IMR-90 (cell line): ENCODE measurements at regions not wholly inside any gene's neighbourhood (a gene's known extent, or its start where the extent isn't known, plus 50 kb on each side); places are given as distances from the start of the nearest gene placed in this dataset.

Source experiments
- ATAC-seq: fragments of 200-7000 bp; cut with Tn5 transposase; 2 replicates; pipeline ENCODE4 v1.9.1; 2020; ENCODE audit warnings: low read depth, mild to moderate bottlenecking, moderate library complexity
- BruUV-seq: library from RNA; stranded (reverse); fragments of 400-500 nt; replicated peaks from 2 replicates; lab custom pipeline; 2021; lab: Mats Ljungman, UMichigan
- CTCF ChIA-PET: fragments of 300-600 bp; formaldehyde crosslinking; extraction: SDS; loops from one replicate; lab custom pipeline; 2021; ENCODE audit warnings: antibody characterized with exemption; lab: Yijun Ruan, JAX
- POLR2A ChIA-PET: fragments of 300-600 bp; sonication (Branson Sonifier 250); formaldehyde crosslinking; loops from one replicate; lab custom pipeline; 2022; ENCODE audit warnings: antibody characterized with exemption; ENCODE audit not compliant: unreplicated experiment; lab: Charles Lee
- DNase-seq: peaks from one replicate; pipeline ENCODE4 v3.0.0; 2013
- H2AFZ ChIP-seq: replicated peaks from 2 replicates; pipeline ENCODE3; 2013; ENCODE audit warnings: low read length, mild to moderate bottlenecking; ENCODE audit not compliant: poor library complexity
- H2AK5ac ChIP-seq: 2 replicates; pipeline ENCODE4 v1.6.1; 2013; ENCODE audit warnings: low read depth, low read length, inconsistent platforms
- H2AK9ac ChIP-seq: replicated peaks from 2 replicates; pipeline ENCODE3; 2013; ENCODE audit warnings: mild to moderate bottlenecking, low read depth, low read length, moderate library complexity; ENCODE audit not compliant: poor library complexity
- H2BK120ac ChIP-seq: 2 replicates; pipeline ENCODE4 v1.6.1; 2013; ENCODE audit warnings: low read depth, low read length, inconsistent platforms
- H2BK15ac ChIP-seq: 3 replicates; pipeline ENCODE4 v1.6.1; 2013; ENCODE audit warnings: low read depth, low read length, inconsistent platforms
- H2BK20ac ChIP-seq: 2 replicates; pipeline ENCODE4 v1.6.1; 2013; ENCODE audit warnings: low read depth, mild to moderate bottlenecking, inconsistent platforms, low read length, moderate library complexity
- H2BK5ac ChIP-seq: 2 replicates; pipeline ENCODE4 v1.6.1; 2013; ENCODE audit warnings: mild to moderate bottlenecking, low read depth, low read length, inconsistent platforms; ENCODE audit not compliant: poor library complexity, severe bottlenecking
- H3K14ac ChIP-seq: replicated peaks from 2 replicates; pipeline ENCODE4 v1.6.1; 2013; ENCODE audit warnings: low read depth, low read length, inconsistent platforms
- H3K18ac ChIP-seq: 2 replicates; pipeline ENCODE4 v1.6.1; 2013; ENCODE audit warnings: low read depth, low read length, control low read depth
- H3K23ac ChIP-seq: 2 replicates; pipeline ENCODE4 v1.6.1; 2013; ENCODE audit warnings: low read depth, low read length, inconsistent platforms
- H3K27ac ChIP-seq: 2 replicates; pipeline ENCODE4 v1.5.1; 2013; ENCODE audit warnings: mild to moderate bottlenecking, control low read depth, low read length; ENCODE audit not compliant: insufficient read depth
- H3K27me3 ChIP-seq: 2 replicates; pipeline ENCODE4 v1.6.1; 2013; ENCODE audit warnings: low read length; ENCODE audit not compliant: control insufficient read depth, insufficient read depth
- H3K36me3 ChIP-seq: 2 replicates; pipeline ENCODE4 v1.6.1; 2013; ENCODE audit warnings: low read length, mixed read lengths; ENCODE audit not compliant: control insufficient read depth, insufficient read depth
- H3K4ac ChIP-seq: 2 replicates; pipeline ENCODE4 v1.6.1; 2013; ENCODE audit warnings: low read depth, low read length, inconsistent platforms
- H3K4me1 ChIP-seq: 2 replicates; pipeline ENCODE4 v1.6.1; 2013; ENCODE audit warnings: low read length, mixed read lengths; ENCODE audit not compliant: control insufficient read depth, insufficient read depth
- H3K4me2 ChIP-seq: 2 replicates; pipeline ENCODE4 v1.6.1; 2013; ENCODE audit warnings: low read depth, mild to moderate bottlenecking, control low read depth, low read length, moderate library complexity
- H3K4me3 ChIP-seq: 2 replicates; pipeline ENCODE4 v1.5.1; 2013; ENCODE audit warnings: low read depth, mild to moderate bottlenecking, control low read depth, low read length, moderate library complexity; ENCODE audit not compliant: insufficient read depth
- H3K56ac ChIP-seq: 2 replicates; pipeline ENCODE4 v1.6.1; 2013; ENCODE audit warnings: low read length, inconsistent platforms; ENCODE audit not compliant: insufficient read depth; ENCODE audit errors: extremely low read depth
- H3K79me1 ChIP-seq, 2 experiments: 2 replicates each; pipeline ENCODE4 v1.6.1; 2013; ENCODE audit warnings: low read length in 2 of 2, inconsistent platforms in 1 of 2, low read depth in 1 of 2
- H3K9ac ChIP-seq: 2 replicates; pipeline ENCODE4 v1.6.1; 2013; ENCODE audit warnings: low read depth, low read length, control low read depth
- H3K9me1 ChIP-seq: 2 replicates; pipeline ENCODE4 v1.6.1; 2013; ENCODE audit warnings: low read length, inconsistent platforms; ENCODE audit not compliant: insufficient read depth
- H3K9me3 ChIP-seq: 2 replicates; pipeline ENCODE4 v1.6.1; 2013; ENCODE audit warnings: low read length; ENCODE audit not compliant: control insufficient read depth, insufficient read depth
- H4K20me1 ChIP-seq: 2 replicates; pipeline ENCODE4 v1.6.1; 2013; ENCODE audit warnings: low read length, inconsistent platforms; ENCODE audit not compliant: insufficient read depth
- H4K5ac ChIP-seq: 2 replicates; pipeline ENCODE4 v1.6.1; 2013; ENCODE audit warnings: mild to moderate bottlenecking, low read depth, low read length, control low read depth
- H4K8ac ChIP-seq, 2 experiments: 2 replicates each; pipeline ENCODE4 v1.6.1; 2013; ENCODE audit warnings: low read depth in 2 of 2, low read length in 2 of 2, control low read depth in 1 of 2, inconsistent platforms in 1 of 2
- H4K91ac ChIP-seq: 2 replicates; pipeline ENCODE4 v1.6.1; 2013; ENCODE audit warnings: low read depth, low read length, inconsistent platforms; ENCODE audit not compliant: insufficient read depth
- BHLHE40 ChIP-seq: fragments of 150-350 bp; IDR thresholded peaks from 2 replicates; pipeline ENCODE4 v1.6.1; 2016; ENCODE audit warnings: mild to moderate bottlenecking, low read depth, low read length
- CHD1 ChIP-seq: IDR thresholded peaks from 2 replicates; pipeline ENCODE4 v1.6.1; 2012; ENCODE audit warnings: low read depth, low read length, improper control_type of control experiment
- MAFK ChIP-seq: IDR thresholded peaks from 2 replicates; pipeline ENCODE4 v1.6.1; 2012; ENCODE audit warnings: low read depth, low read length, improper control_type of control experiment
- NFE2L2 ChIP-seq: fragments of 150-350 bp; IDR thresholded peaks from 2 replicates; pipeline ENCODE4 v1.6.1; 2016; ENCODE audit warnings: low read depth, mild to moderate bottlenecking, low read length
- RFX5 ChIP-seq: IDR thresholded peaks from 2 replicates; pipeline ENCODE4 v1.8.0; 2012; ENCODE audit warnings: low read depth, mild to moderate bottlenecking, low read length, moderate library complexity
- SMC3 ChIP-seq: fragments of 150-350 bp; IDR thresholded peaks from 2 replicates; pipeline ENCODE4 v1.6.1; 2016; ENCODE audit warnings: low read depth, mild to moderate bottlenecking, antibody characterized with exemption, low read length, moderate library complexity
- WGBS, 2 experiments: methylation state at CpG; one replicate each; pipeline versions ENCODE4 v1.1.5 to v1.1.7; 2013; ENCODE audit warnings: missing lambda C conversion rate in 2 of 2; ENCODE audit not compliant: insufficient read length in 1 of 2; ENCODE audit errors: extremely low coverage in 2 of 2; 5-methylcytosine and 5-hydroxymethylcytosine counted together
- dilution Hi-C: fragments of 300-500 bp; cut with HindIII; formaldehyde crosslinking; loops from one replicate; pipeline ENCODE4 v1.14.3; 2018; ENCODE audit warnings: low sequenced_read_pairs; ENCODE audit not compliant: unreplicated experiment
- in situ Hi-C: fragments of 300-500 bp; cut with MboI; formaldehyde crosslinking; loops from 3 replicates; pipeline ENCODE4 v1.14.3; 2019; ENCODE audit warnings: low sequenced_read_pairs, inconsistent platforms, mixed read lengths
- intact Hi-C: fragments of 100-400 bp; cut with micrococcal nuclease; formaldehyde crosslinking; loops from 2 replicates; pipeline ENCODE4 v1.10.0; 2022

- no peaks in the 10 kb centered on the region for H3K79me1 ChIP-seq
- H2BK120ac ChIP-seq = no peak overlapping the region
- WGBS, 2 experiments = 79% methylated on average over 2 of the region's 6 CpGs; no CpG with 5 or more reads in 1 of the 2 experiments
- no peak overlapping the region for H4K5ac ChIP-seq
- in situ Hi-C loops (no loop called here), intact Hi-C loops (no loop called here), dilution Hi-C loops (no loop called here)
- no peaks in the 10 kb centered on the region for H3K36me3 ChIP-seq
- no peak overlapping the region for H3K56ac ChIP-seq
- H3K4me1 ChIP-seq = no peaks in the 10 kb centered on the region
- H2AK9ac ChIP-seq = no peak overlapping the region
- no peak for DNase-seq
- no peak overlapping the region for H3K14ac ChIP-seq
- TF ChIP-seq RFX5 = no peak
- no peak for TF ChIP-seq SMC3
- no peak for TF ChIP-seq BHLHE40
- no peak for TF ChIP-seq MAFK
- no peak for TF ChIP-seq CHD1
- TF ChIP-seq NFE2L2 = no peak
- H2BK15ac ChIP-seq = no peak overlapping the region
- H3K9ac ChIP-seq = no peak overlapping the region
- no peak overlapping the region for H3K23ac ChIP-seq
- H3K9me1 ChIP-seq = no peaks in the 10 kb centered on the region
- H3K4me2 ChIP-seq = no peak overlapping the region
- POLR2A ChIA-PET = no interaction called here
- no peak overlapping the region for H2AFZ ChIP-seq
- H3K4ac ChIP-seq = no peak overlapping the region
- H2BK20ac ChIP-seq = no peak overlapping the region
- H3K18ac ChIP-seq = no peak overlapping the region
- no peak overlapping the region for H2AK5ac ChIP-seq
- H4K20me1 ChIP-seq = no peaks in the 10 kb centered on the region
- BruUV-seq = no TSS peak
- no peaks in the 10 kb centered on the region for H3K9me3 ChIP-seq
- no peak overlapping the region for H2BK5ac ChIP-seq
- no peak overlapping the region for H3K27ac ChIP-seq
- no peak overlapping the region for H4K91ac ChIP-seq
- H3K27me3 ChIP-seq = peaks cover 8% of the 10 kb centered on the region
- H3K4me3 ChIP-seq = no peak overlapping the region
- H4K8ac ChIP-seq = no peak overlapping the region
- CTCF ChIA-PET = interaction anchor here (1.3 kb wide), 1 partner anchor 11 kb away, joined by 3 read pairs; no protein-coding TSS in a partner anchor
- ATAC-seq = no peak
Measured at GRCh38 chr11:31887180-31887579, 76.1 kb upstream of the PAX6 start.
